GM21528 (cell line): ENCODE measurements at regions not wholly inside any gene's neighbourhood (a gene's known extent, or its start where the extent isn't known, plus 50 kb on each side); places are given as distances from the start of the nearest gene placed in this dataset.
"Not testable (repeated sequence)": the region's sequence is repeated elsewhere in the genome, so short reads cannot be mapped to it uniquely, and the experiment has no call there.

Experiments used
- ATAC-seq: cut with Tn5 transposase; IDR thresholded peaks from one replicate; pipeline ENCODE4 v1.9.1; 2021; ENCODE audit warnings: mild to moderate bottlenecking, moderate library complexity; ENCODE audit not compliant: unreplicated experiment, low FRiP score

- ATAC-seq = not testable (repeated sequence)
These were observed 151.6 kb downstream of the CDRT15L2 start for GRCh38 chr17:20731131-20731530.

- no peak for ATAC-seq
These were observed 154.4 kb downstream of the CDRT15L2 start for GRCh38 chr17:20733923-20734322.

- no peak for ATAC-seq
These were observed 156.3 kb downstream of the CDRT15L2 start for GRCh38 chr17:20735796-20736195.

- ATAC-seq = not testable (repeated sequence)
These were observed 158.1 kb downstream of the CDRT15L2 start for GRCh38 chr17:20737636-20738035.

- ATAC-seq = no peak
These were observed 191.6 kb downstream of the CDRT15L2 start for GRCh38 chr17:20771104-20771503.

GRCh38 chr17:20774472-20775135 lies 195.1 kb downstream of the CDRT15L2 start:
- ATAC-seq = no peak

GRCh38 chr17:20775331-20775730 lies 195.8 kb downstream of the CDRT15L2 start:
- ATAC-seq = no peak

- no peak for ATAC-seq
These were observed 200.0 kb downstream of the CDRT15L2 start for GRCh38 chr17:20779521-20779920.

- no peak for ATAC-seq
These were observed 201.7 kb downstream of the CDRT15L2 start for GRCh38 chr17:20781260-20781659.

GRCh38 chr17:20781869-20782268 lies 202.3 kb downstream of the CDRT15L2 start:
- ATAC-seq = not testable (repeated sequence)

- ATAC-seq = no peak
These were observed 203.6 kb downstream of the CDRT15L2 start for GRCh38 chr17:20783091-20783490.

GRCh38 chr17:20784100-20784665 lies 204.7 kb downstream of the CDRT15L2 start:
- no peak for ATAC-seq

- ATAC-seq = no peak
These were observed 207.8 kb downstream of the CDRT15L2 start for GRCh38 chr17:20787281-20787680.

- ATAC-seq = no peak
These were observed 212.1 kb downstream of the CDRT15L2 start for GRCh38 chr17:20791626-20792025.

- ATAC-seq = not testable (repeated sequence)
These were observed 215.0 kb downstream of the CDRT15L2 start for GRCh38 chr17:20794532-20794931.

GRCh38 chr17:20797292-20797691 lies 217.8 kb downstream of the CDRT15L2 start:
- no peak for ATAC-seq

- ATAC-seq = no peak
These were observed 220.6 kb downstream of the CDRT15L2 start for GRCh38 chr17:20800146-20800545.

- no peak for ATAC-seq
These were observed 226.2 kb downstream of the CDRT15L2 start for GRCh38 chr17:20805751-20806150.

- ATAC-seq = not testable (repeated sequence)
These were observed 228.0 kb downstream of the CDRT15L2 start for GRCh38 chr17:20807566-20807965.

- ATAC-seq = not testable (repeated sequence)
These were observed 227.4 kb downstream of the USP22 start for GRCh38 chr17:20815410-20815809.

GRCh38 chr17:20823905-20824304 lies 218.9 kb downstream of the USP22 start:
- ATAC-seq = no peak

GRCh38 chr17:20825539-20825938 lies 217.3 kb downstream of the USP22 start:
- ATAC-seq = no peak
